ENCODE measurements at regions not wholly inside any gene's neighbourhood (a gene's known extent, or its start where the extent isn't known, plus 50 kb on each side); places are given as distances from the start of the nearest gene placed in this dataset.

GRCh38 chr7:45399069-45399468 is 175.1 kb upstream of the ADCY1 start:
- H3K4me3 ChIP-seq (ENCODE audit: low read depth in 1 of 2, low read length in 1 of 2): no peak overlapping the region
- H3K4me1 ChIP-seq (ENCODE audit: control insufficient read depth in 1 of 2, insufficient read depth in 1 of 2, low read depth in 1 of 2, low read length in 1 of 2): no peaks in the 10 kb centered on the region
- no peaks in the 10 kb centered on the region for H3K9me3 ChIP-seq
- no peaks in the 10 kb centered on the region for H3K36me3 ChIP-seq
- H3K27ac ChIP-seq: no peak overlapping the region
- no peaks in the 10 kb centered on the region for H3K27me3 ChIP-seq
- TF ChIP-seq, protein P1, sequence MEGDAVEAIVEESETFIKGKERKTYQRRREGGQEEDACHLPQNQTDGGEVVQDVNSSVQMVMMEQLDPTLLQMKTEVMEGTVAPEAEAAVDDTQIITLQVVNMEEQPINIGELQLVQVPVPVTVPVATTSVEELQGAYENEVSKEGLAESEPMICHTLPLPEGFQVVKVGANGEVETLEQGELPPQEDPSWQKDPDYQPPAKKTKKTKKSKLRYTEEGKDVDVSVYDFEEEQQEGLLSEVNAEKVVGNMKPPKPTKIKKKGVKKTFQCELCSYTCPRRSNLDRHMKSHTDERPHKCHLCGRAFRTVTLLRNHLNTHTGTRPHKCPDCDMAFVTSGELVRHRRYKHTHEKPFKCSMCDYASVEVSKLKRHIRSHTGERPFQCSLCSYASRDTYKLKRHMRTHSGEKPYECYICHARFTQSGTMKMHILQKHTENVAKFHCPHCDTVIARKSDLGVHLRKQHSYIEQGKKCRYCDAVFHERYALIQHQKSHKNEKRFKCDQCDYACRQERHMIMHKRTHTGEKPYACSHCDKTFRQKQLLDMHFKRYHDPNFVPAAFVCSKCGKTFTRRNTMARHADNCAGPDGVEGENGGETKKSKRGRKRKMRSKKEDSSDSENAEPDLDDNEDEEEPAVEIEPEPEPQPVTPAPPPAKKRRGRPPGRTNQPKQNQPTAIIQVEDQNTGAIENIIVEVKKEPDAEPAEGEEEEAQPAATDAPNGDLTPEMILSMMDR (IDR thresholded peaks at IDR 0.05): no peak

DNA sequence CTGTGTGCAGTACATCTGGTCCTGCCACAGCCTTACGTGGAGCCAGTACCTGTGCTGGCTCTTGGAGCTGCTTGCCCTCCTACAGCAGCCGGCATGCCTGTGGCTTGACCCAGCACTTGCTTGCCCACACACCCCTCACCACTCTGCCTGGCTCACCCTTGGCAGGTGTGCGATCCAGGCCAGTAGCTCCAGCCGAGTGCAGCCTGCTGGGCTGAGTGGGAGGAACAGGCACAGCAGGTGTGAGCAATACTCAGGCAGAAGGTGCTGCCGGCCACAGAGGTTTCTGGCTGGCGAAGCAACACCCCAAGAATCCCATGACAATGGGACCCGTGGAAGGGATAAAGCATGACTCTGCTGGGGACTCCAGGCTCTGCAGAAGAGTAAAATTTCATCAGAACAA is 173.5 kb upstream of the ADCY1 start:
- no peaks in the 10 kb centered on the region for H3K36me3 ChIP-seq
- TF ChIP-seq, protein P1 (IDR thresholded peaks at IDR 0.05): no peak
- H3K27me3 ChIP-seq: no peaks in the 10 kb centered on the region
- no peaks in the 10 kb centered on the region for H3K9me3 ChIP-seq
- H3K4me3 ChIP-seq (ENCODE audit: low read depth in 1 of 2, low read length in 1 of 2): no peak overlapping the region
- no peak overlapping the region for H3K27ac ChIP-seq
- no peaks in the 10 kb centered on the region for H3K4me1 ChIP-seq (ENCODE audit: control insufficient read depth in 1 of 2, insufficient read depth in 1 of 2, low read depth in 1 of 2, low read length in 1 of 2)

DNA sequence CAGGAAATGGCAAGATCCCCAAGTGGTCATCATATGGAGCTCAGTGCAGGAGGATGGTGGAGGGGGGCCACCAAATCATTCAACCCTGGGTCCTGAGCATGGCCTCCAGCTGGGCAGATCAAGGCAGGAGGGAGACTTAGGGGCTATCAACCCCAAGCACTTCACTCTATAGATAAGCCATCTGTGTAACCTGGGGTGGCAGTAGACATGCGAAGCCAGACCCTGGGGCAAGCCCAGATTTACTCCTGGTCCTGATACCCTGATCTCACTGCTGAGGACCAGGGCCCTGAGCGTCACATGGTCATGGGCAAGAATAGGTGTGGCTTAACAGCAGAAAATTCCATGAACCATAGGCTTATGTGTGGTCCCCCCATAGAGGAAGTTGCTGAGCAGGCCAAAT is 173.0 kb upstream of the ADCY1 start:
- H3K36me3 ChIP-seq: no peaks in the 10 kb centered on the region
- H3K27me3 ChIP-seq: no peaks in the 10 kb centered on the region
- H3K4me3 ChIP-seq (ENCODE audit: low read depth in 1 of 2, low read length in 1 of 2): no peak overlapping the region
- TF ChIP-seq, protein P1 (IDR thresholded peaks at IDR 0.05): no peak
- no peaks in the 10 kb centered on the region for H3K9me3 ChIP-seq
- H3K27ac ChIP-seq: no peak overlapping the region
- no peaks in the 10 kb centered on the region for H3K4me1 ChIP-seq (ENCODE audit: control insufficient read depth in 1 of 2, insufficient read depth in 1 of 2, low read depth in 1 of 2, low read length in 1 of 2)

DNA sequence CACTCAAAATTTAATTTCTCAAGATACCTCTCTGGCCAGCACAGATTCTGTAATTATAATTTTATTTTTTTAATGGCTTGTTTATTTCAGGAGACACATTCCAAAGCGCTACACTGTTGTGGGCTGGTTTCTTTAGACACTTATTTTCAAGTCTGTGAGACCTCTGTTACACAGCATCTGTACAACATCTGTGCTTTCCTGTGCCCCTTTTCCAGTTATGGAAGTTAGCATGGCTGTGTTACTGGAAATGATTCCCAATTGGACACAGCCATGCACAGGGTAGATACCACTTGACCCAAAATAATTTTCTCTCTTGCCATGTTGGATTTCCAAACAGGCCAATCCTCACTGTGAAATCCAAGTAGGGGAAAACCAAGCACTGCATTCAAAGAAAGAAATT is 172.3 kb upstream of the ADCY1 start:
- Histone ChIP-seq H3K9me3 (no peaks in the 10 kb centered on the region), H3K27me3 (no peaks in the 10 kb centered on the region), H3K27ac (no peak overlapping the region), H3K4me1 (ENCODE audit: control insufficient read depth in 1 of 2, insufficient read depth in 1 of 2, low read depth in 1 of 2, low read length in 1 of 2) (no peaks in the 10 kb centered on the region), H3K4me3 (ENCODE audit: low read depth in 1 of 2, low read length in 1 of 2) (no peak overlapping the region), H3K36me3 (no peaks in the 10 kb centered on the region)
- TF ChIP-seq, protein P1 (IDR thresholded peaks at IDR 0.05): no peak

DNA sequence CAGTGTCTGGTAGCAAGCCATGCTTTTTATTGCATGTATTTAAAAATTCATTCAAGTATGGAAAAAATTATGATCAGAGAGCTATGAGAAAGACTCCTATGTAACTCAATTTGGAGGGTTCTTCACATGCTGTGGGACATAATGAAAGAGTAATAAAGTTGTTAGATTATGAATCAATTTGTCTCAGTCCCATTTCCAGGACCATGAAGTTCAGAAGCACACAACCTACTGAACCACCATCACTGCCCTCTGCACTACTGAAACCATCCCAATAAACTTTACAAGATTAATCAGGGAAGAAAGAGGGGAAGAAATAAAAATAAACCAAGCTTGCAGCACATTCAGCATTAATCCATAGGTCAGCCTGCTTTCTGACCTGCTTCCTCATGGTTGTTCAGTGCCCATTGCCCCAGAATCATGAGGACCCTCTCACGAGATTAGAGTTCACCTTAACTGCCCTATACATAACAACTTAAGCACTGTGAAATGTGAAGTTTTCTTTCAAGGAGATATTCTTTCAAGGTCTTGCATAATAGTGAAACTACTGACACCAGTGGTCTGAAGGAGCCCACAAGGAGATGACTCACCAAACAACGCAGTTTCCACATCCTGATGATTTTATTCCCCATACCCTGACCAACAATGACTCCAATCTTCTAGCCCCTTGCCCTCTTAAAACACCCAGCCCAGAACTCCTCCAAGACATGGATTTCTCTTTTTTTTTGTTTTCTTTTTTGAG is 171.5 kb upstream of the ADCY1 start:
- Histone ChIP-seq H3K4me3 (ENCODE audit: low read depth in 1 of 2, low read length in 1 of 2) (no peak overlapping the region), H3K4me1 (ENCODE audit: control insufficient read depth in 1 of 2, insufficient read depth in 1 of 2, low read depth in 1 of 2, low read length in 1 of 2) (no peaks in the 10 kb centered on the region), H3K27ac (no peak overlapping the region), H3K36me3 (no peaks in the 10 kb centered on the region), H3K27me3 (no peaks in the 10 kb centered on the region), H3K9me3 (no peaks in the 10 kb centered on the region)
- TF ChIP-seq, protein P1 (IDR thresholded peaks at IDR 0.05): no peak
